ENCODE measurements at regions not wholly inside any gene's neighbourhood (a gene's known extent, or its start where the extent isn't known, plus 50 kb on each side); places are given as distances from the start of the nearest gene placed in this dataset.

DNA sequence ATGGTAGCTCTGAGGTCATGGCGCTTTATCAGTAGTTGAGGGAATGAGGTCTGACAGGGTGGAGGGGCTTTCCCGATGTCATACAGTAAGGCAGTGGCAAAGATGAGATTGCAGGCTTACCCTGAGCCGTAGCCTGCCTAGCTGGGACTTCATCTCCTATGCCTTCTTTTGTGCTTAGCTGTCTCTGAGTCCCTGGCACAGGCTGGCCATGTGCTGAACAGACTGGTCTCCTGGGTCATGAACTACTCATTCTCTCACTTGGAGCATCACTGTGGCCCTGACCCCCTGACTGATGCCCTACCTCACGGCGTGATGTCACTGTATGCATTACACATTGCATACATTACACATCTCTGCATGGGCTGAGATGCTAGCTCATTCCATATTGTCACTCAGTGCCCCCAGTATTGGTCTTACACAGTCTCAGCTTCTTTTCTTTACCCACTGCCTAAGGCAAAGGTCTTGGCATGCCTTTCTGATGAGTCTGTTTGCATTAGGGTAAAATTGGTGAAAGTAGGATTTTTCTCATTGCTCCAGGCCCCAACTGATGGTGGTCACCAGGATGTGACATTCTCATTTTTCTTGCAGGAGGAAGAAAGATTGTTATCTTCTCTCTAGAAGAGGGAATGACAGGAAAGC lies 389.4 kb upstream of the CADM1 start:
- ChIA-PET CTCF (ENCODE audit: low intra/inter-chr PET ratio, low total read pairs) (no interaction called here), POLR2A (no interaction called here)
- Histone ChIP-seq H3K4me3 (replicated peaks in 1 of 3; ENCODE audit: insufficient read depth in 1 of 3, low read depth in 2 of 3, low read length in 3 of 3) (no peak overlapping the region), H4K20me1 (ENCODE audit: insufficient read depth, low read length) (no peaks in the 10 kb centered on the region), H3K4me1 (ENCODE audit: insufficient read depth, low read length) (no peaks in the 10 kb centered on the region), H3K36me3 (replicated peaks in 1 of 2; ENCODE audit: control insufficient read depth in 1 of 2, insufficient read depth in 2 of 2, low read length in 2 of 2) (no peaks in the 10 kb centered on the region), H3K9ac (ENCODE audit: insufficient read depth, low read depth, low read length) (no peak overlapping the region), H3K4me2 (ENCODE audit: low read depth, low read length) (no peak overlapping the region), H3K79me2 (ENCODE audit: insufficient read depth, low read length) (no peaks in the 10 kb centered on the region), H2AFZ (ENCODE audit: low read length) (no peak overlapping the region), H3K9me3 (ENCODE audit: low read length) (no peaks in the 10 kb centered on the region), H3K27ac (ENCODE audit: extremely low read length, insufficient read depth, low read length) (no peak overlapping the region), H3K27me3 (ENCODE audit: control insufficient read depth in 1 of 2, insufficient read depth in 2 of 2, low read length in 2 of 2) (peaks cover 0 to 3% of the 10 kb centered on the region in 2 experiments; a peak in 2 of 5 replicates)
- BruUV-seq (replicated peaks), result no TSS peak
- DNase-seq (ENCODE audit: low spot score) (no peak), FAIRE-seq (no peak), ATAC-seq (no peak)
- 42% methylated on average over 3 of the region's 5 CpGs for WGBS (ENCODE audit: low lambda C conversion rate)
- in situ Hi-C loops (cut with HindIII; ENCODE audit: extremely low pct_ligation_motif_present, low pct_unique_long_range_greater_than_20kb), result no loop called here
- no peak for TF ChIP-seq ZSCAN31 (CRISPR knock-in tag; IDR thresholded peaks at IDR 0.05; ENCODE audit: low read depth)
- intact Hi-C loops (cut with micrococcal nuclease; ENCODE audit: unreplicated experiment), result no loop called here

DNA sequence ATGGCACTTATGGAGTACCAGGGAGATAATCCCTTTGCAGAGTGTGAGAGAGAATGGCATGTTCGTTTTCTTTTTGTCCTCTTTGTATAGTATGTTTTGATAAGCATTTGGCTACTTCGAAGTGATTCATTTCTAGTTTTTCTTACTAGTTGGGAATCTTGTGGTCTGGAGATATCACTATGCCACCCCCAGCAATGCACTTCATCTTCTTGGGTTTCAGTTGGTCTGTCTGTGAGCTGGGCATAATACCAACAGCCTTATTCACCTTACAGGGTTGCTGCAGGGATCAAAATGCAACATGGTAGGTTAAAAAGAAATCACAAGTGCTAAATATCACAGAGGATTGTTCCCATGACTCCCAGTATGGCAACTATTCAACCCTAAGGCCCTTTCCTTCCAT lies 387.8 kb upstream of the CADM1 start:
- no peak for FAIRE-seq
- Histone ChIP-seq H3K4me2 (ENCODE audit: low read depth, low read length) (no peak overlapping the region), H3K4me3 (replicated peaks in 1 of 3; ENCODE audit: insufficient read depth in 1 of 3, low read depth in 2 of 3, low read length in 3 of 3) (no peak overlapping the region), H3K27me3 (ENCODE audit: control insufficient read depth in 1 of 2, insufficient read depth in 2 of 2, low read length in 2 of 2) (peaks cover 0 to 14% of the 10 kb centered on the region in 2 experiments; a peak in 3 of 5 replicates), H3K27ac (ENCODE audit: extremely low read length, insufficient read depth, low read length) (no peak overlapping the region), H4K20me1 (ENCODE audit: insufficient read depth, low read length) (no peaks in the 10 kb centered on the region), H2AFZ (ENCODE audit: low read length) (no peak overlapping the region), H3K36me3 (replicated peaks in 1 of 2; ENCODE audit: control insufficient read depth in 1 of 2, insufficient read depth in 2 of 2, low read length in 2 of 2) (no peaks in the 10 kb centered on the region), H3K9ac (ENCODE audit: insufficient read depth, low read depth, low read length) (no peak overlapping the region), H3K9me3 (ENCODE audit: low read length) (no peaks in the 10 kb centered on the region), H3K79me2 (ENCODE audit: insufficient read depth, low read length) (no peaks in the 10 kb centered on the region), H3K4me1 (ENCODE audit: insufficient read depth, low read length) (no peaks in the 10 kb centered on the region)
- DNase-seq (ENCODE audit: low spot score), result no peak
- intact Hi-C loops (cut with micrococcal nuclease; ENCODE audit: unreplicated experiment), result no loop called here
- in situ Hi-C loops (cut with HindIII; ENCODE audit: extremely low pct_ligation_motif_present, low pct_unique_long_range_greater_than_20kb), result no loop called here
- TF ChIP-seq ZBTB8A (CRISPR knock-in tag; IDR thresholded peaks at IDR 0.05; ENCODE audit: borderline replicate concordance, low read depth), result no peak
- no peak for TF ChIP-seq HCFC1 (IDR thresholded peaks at IDR 0.05; ENCODE audit: low read depth, low read length)
- no peak for TF ChIP-seq PHF20 (CRISPR knock-in tag; IDR thresholded peaks at IDR 0.05)
- ChIA-PET POLR2A (no interaction called here), CTCF (ENCODE audit: low intra/inter-chr PET ratio, low total read pairs) (no interaction called here)
- no TSS peak for BruUV-seq (replicated peaks)
- no peak for ATAC-seq
- 0% methylated on average over 2 of the region's 2 CpGs for WGBS (ENCODE audit: low lambda C conversion rate)

Measured in HepG2 (cell line).